ENCODE measurements at regions not wholly inside any gene's neighbourhood (a gene's known extent, or its start where the extent isn't known, plus 50 kb on each side); places are given as distances from the start of the nearest gene placed in this dataset.
A peak's percentile ranks its signal among the peaks of the same experiment; 100 is the strongest.
"Not testable (repeated sequence)": the region's sequence is repeated elsewhere in the genome, so short reads cannot be mapped to it uniquely, and the experiment has no call there.

DNA sequence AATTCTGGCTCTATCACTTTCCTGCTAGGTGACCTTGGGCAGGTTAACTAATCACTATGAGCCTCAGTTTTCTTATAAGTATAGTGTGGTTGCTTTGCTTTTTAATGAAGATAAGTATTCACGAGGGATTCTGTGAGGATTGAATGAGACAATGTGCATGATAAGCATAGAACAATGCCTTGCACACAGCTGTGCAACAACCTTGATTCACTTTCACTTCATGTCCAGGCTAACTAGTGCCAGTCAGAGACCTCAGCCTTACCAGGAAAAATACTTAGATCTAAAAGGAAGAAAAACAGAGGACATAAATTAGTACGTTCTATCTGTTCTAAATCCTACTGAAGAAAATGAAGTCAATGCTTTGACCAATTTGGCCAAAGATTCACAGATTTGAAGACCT is 101.0 kb upstream of the NBPF9 start:
- WGBS, 2 donors (ENCODE audit: low coverage in 1 of 2) = 31% methylated on average over 1 of the region's 2 CpGs; no CpG with 5 or more reads in 1 of the 2 donors
- H3K27ac ChIP-seq; H3K9me3 ChIP-seq; H3K27me3 ChIP-seq; DNase-seq; H3K36me3 ChIP-seq; in situ Hi-C loops (cut with MboI; ENCODE audit: low pct_ligation_motif_present in 1 of 4, low pct_unique_long_range_greater_than_20kb in 1 of 4, low sequenced_read_pairs in 3 of 4); intact Hi-C loops (cut with DNase I; ENCODE audit: low total_unique reads); H3K4me1 ChIP-seq; H3K4me3 ChIP-seq: not testable (repeated sequence)

GRCh38 chr1:149208836-149209235 is 105.5 kb upstream of the NBPF9 start:
- H3K36me3 ChIP-seq; H3K4me1 ChIP-seq; in situ Hi-C loops (cut with MboI; ENCODE audit: low pct_ligation_motif_present in 1 of 4, low pct_unique_long_range_greater_than_20kb in 1 of 4, low sequenced_read_pairs in 3 of 4); DNase-seq; intact Hi-C loops (cut with DNase I; ENCODE audit: low total_unique reads); H3K27me3 ChIP-seq; H3K27ac ChIP-seq; H3K9me3 ChIP-seq; H3K4me3 ChIP-seq: not testable (repeated sequence)
- no CpG with 5 or more reads among the region's 1 CpG for WGBS, 2 donors (ENCODE audit: low coverage in 1 of 2)

DNA sequence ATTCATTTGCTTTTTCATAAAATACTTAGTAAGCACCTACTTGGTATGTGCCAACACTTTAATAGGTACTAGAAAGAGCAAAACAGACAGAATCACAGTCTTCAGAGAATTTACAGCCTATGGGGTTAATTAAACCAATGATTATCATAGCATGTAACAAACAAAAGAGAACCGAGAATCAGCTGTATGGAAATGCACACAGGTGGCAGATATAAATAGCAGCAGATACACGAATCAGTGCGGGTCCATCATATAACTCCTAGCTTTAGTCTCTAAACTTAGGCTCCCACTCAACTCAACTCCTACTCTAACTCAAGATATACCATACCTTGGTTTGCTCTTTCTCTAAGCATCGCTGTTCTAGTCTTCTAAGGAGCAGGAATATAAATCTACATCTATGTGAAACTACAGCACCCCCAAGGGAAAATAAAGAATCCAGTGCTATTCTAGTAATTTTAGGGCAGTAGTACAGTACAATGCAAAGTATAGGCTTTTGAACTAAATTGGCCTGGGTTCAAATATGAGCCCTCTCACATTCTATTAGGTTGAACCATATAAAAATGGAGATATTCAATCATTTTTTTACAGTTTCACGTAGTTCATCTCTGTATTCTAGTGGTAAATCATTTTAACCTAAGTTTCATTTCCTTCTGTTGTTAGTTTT is 108.5 kb upstream of the NBPF9 start:
- DNase-seq; H3K27me3 ChIP-seq; H3K4me1 ChIP-seq; intact Hi-C loops (cut with DNase I; ENCODE audit: low total_unique reads); H3K9me3 ChIP-seq; H3K4me3 ChIP-seq; H3K36me3 ChIP-seq; in situ Hi-C loops (cut with MboI; ENCODE audit: low pct_ligation_motif_present in 1 of 4, low pct_unique_long_range_greater_than_20kb in 1 of 4, low sequenced_read_pairs in 3 of 4); H3K27ac ChIP-seq: not testable (repeated sequence)
- WGBS, 2 donors (ENCODE audit: low coverage in 1 of 2) = 86 to 92% methylated on average over 1 of the region's 5 CpGs

DNA sequence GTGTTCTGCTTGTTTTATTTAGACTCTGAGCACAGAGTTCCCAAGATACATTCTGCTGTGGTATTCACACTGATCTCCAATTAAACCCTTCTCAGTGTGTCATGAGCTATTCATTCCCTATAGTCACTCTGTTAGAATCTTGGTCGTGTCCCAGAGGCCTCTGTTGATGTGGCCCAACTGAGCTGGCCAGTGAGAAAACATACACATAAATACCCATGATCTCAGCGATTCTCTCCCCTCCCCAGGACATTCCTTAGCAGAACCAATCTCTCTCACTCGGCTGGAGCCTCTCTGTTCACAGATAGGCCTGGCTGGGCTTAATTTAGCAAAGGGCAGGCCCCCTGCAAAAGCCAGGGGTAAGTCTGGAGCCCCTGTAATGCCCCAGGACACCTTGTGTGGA is 109.6 kb upstream of the NBPF9 start:
- intact Hi-C loops (cut with DNase I; ENCODE audit: low total_unique reads); H3K4me3 ChIP-seq; H3K27ac ChIP-seq; H3K36me3 ChIP-seq; H3K4me1 ChIP-seq; H3K9me3 ChIP-seq; H3K27me3 ChIP-seq; DNase-seq; in situ Hi-C loops (cut with MboI; ENCODE audit: low pct_ligation_motif_present in 1 of 4, low pct_unique_long_range_greater_than_20kb in 1 of 4, low sequenced_read_pairs in 3 of 4): not testable (repeated sequence)
- no CpG with 5 or more reads among the region's 3 CpGs for WGBS, 2 donors (ENCODE audit: low coverage in 1 of 2)

DNA sequence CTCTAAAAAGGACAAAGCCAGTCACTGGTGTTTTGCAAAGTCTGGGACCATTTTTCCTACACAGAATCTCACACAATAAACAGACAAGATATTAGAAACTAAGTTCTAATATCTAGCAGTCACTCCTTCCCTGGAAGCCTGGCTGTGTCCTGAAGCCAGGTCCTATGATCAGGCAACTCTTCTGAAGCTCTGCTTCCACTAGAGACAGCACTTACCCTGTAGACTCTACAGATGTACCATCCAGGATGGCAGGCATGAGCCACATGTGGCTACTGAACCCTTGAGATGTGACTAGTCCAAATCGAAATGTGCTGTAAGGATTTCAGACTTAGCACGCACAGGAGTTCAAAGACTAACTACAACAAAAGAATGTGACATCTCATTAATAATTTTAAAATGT is 110.3 kb upstream of the NBPF9 start:
- WGBS, 2 donors (ENCODE audit: low coverage in 1 of 2) = no CpG with 5 or more reads among the region's 2 CpGs
- in situ Hi-C loops (cut with MboI; ENCODE audit: low pct_ligation_motif_present in 1 of 4, low pct_unique_long_range_greater_than_20kb in 1 of 4, low sequenced_read_pairs in 3 of 4) = not testable (repeated sequence)

GRCh38 chr1:149218080-149218988 is 115.0 kb upstream of the NBPF9 start:
- in situ Hi-C loops (cut with MboI; ENCODE audit: low pct_ligation_motif_present in 1 of 4, low pct_unique_long_range_greater_than_20kb in 1 of 4, low sequenced_read_pairs in 3 of 4); DNase-seq; H3K36me3 ChIP-seq; H3K9me3 ChIP-seq; intact Hi-C loops (cut with DNase I; ENCODE audit: low total_unique reads); H3K27me3 ChIP-seq; H3K4me3 ChIP-seq; H3K27ac ChIP-seq; H3K4me1 ChIP-seq: not testable (repeated sequence)
- 100% methylated on average over 2 of the region's 7 CpGs; no CpG with 5 or more reads in 1 of the 2 donors for WGBS, 2 donors (ENCODE audit: low coverage in 1 of 2)

More for the DNA sequence above, 110.3 kb upstream of the NBPF9 start:
- H3K36me3 ChIP-seq; H3K9me3 ChIP-seq; H3K27ac ChIP-seq; H3K4me3 ChIP-seq; H3K27me3 ChIP-seq; DNase-seq; H3K4me1 ChIP-seq; intact Hi-C loops (cut with DNase I; ENCODE audit: low total_unique reads): not testable (repeated sequence)

DNA sequence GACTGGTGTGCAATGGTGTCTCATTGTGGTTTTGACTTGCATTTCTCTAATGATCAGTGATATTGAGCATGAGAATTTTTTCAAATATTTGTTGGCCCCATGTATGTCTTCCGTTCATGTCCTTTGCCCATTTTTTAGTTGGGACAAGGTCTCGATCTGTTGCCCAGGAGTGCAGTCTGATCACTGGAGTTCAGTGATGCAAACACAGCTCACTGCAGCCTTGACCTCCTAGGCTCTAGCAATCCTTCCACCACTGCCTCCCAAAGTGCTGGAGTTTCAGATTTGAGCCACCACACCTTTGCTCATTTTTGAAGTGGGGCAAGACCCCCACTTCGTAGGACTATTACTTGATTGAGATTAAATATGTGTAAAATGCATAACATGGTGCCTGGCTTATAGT is 116.2 kb upstream of the NBPF9 start:
- H3K4me1 ChIP-seq; H3K9me3 ChIP-seq; H3K4me3 ChIP-seq; intact Hi-C loops (cut with DNase I; ENCODE audit: low total_unique reads); H3K27me3 ChIP-seq; H3K36me3 ChIP-seq; in situ Hi-C loops (cut with MboI; ENCODE audit: low pct_ligation_motif_present in 1 of 4, low pct_unique_long_range_greater_than_20kb in 1 of 4, low sequenced_read_pairs in 3 of 4); H3K27ac ChIP-seq; DNase-seq: not testable (repeated sequence)
- WGBS, 2 donors (ENCODE audit: low coverage in 1 of 2) = no CpG with 5 or more reads among the region's 3 CpGs

DNA sequence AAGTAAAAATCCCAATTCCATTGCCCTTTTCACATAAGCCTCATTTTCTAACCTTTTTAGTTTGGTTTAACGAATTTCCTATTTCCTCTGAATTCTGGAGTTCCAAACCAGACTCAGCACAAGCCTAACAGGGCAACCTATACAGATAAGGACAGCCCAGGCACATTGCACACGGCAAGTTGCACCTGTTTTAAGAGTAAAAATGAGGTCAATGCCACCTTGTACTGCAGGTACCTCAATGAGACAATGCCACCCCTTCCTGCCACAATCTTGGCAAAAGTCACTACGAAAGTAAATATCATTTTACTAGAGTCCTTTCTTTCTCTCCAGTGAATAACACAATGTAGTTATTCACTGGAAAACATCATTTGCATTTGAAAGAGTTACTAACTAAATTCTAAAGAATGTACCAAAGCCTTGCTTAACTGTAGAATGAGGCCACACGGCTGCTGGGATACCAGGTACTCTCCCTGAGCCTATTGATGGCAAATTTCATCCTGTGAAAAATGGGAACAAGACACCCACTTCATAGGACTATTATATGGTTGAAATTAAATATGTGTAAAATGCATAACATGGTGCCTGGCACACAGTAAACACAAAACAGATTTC is 117.2 kb upstream of the NBPF9 start:
- DNase-seq; in situ Hi-C loops (cut with MboI; ENCODE audit: low pct_ligation_motif_present in 1 of 4, low pct_unique_long_range_greater_than_20kb in 1 of 4, low sequenced_read_pairs in 3 of 4); H3K27ac ChIP-seq; H3K27me3 ChIP-seq; H3K4me3 ChIP-seq; H3K4me1 ChIP-seq; H3K9me3 ChIP-seq; H3K36me3 ChIP-seq; intact Hi-C loops (cut with DNase I; ENCODE audit: low total_unique reads): not testable (repeated sequence)
- WGBS, 2 donors (ENCODE audit: low coverage in 1 of 2) = no CpG with 5 or more reads among the region's 4 CpGs

GRCh38 chr1:149227933-149228665 is 124.7 kb upstream of the NBPF9 start:
- 75% methylated on average over 2 of the region's 7 CpGs; no CpG with 5 or more reads in 1 of the 2 donors for WGBS, 2 donors (ENCODE audit: low coverage in 1 of 2)
- in situ Hi-C loops (cut with MboI; ENCODE audit: low pct_ligation_motif_present in 1 of 4, low pct_unique_long_range_greater_than_20kb in 1 of 4, low sequenced_read_pairs in 3 of 4); H3K4me3 ChIP-seq; H3K9me3 ChIP-seq; H3K27me3 ChIP-seq; DNase-seq; H3K36me3 ChIP-seq; H3K4me1 ChIP-seq; intact Hi-C loops (cut with DNase I; ENCODE audit: low total_unique reads): not testable (repeated sequence)
- H3K27ac ChIP-seq = peak overlapping the region in 2 of 4 donors; percentile 55 to 61
